Smooth muscle cell (in vitro differentiated cells): ENCODE measurements at regions not wholly inside any gene's neighbourhood (a gene's known extent, or its start where the extent isn't known, plus 50 kb on each side); places are given as distances from the start of the nearest gene placed in this dataset.

ENCODE experiments used
- DNase-seq: peaks from one replicate; lab custom pipeline; 2025; ENCODE audit not compliant: unreplicated experiment; lab: John Stamatoyannopoulos, UW
- H2AFZ ChIP-seq: fragments of 200-600 bp; sonication (generic); 2 replicates; pipeline ENCODE4 v1.6.0; 2016; ENCODE audit warnings: antibody characterized with exemption, low read depth, mild to moderate bottlenecking
- H3F3A ChIP-seq: fragments of 200-600 bp; sonication (generic); 2 replicates; pipeline ENCODE4 v1.6.0; 2017; ENCODE audit warnings: antibody characterized with exemption, low read depth
- H3K27ac ChIP-seq: fragments of 200-600 bp; sonication (generic); 2 replicates; pipeline ENCODE4 v1.5.1; 2016; ENCODE audit warnings: low read depth, mild to moderate bottlenecking
- H3K27me3 ChIP-seq: fragments of 200-600 bp; sonication (generic); 2 replicates; pipeline ENCODE4 v1.6.1; 2016; ENCODE audit warnings: low read depth, mild to moderate bottlenecking
- H3K36me3 ChIP-seq: fragments of 200-600 bp; sonication (generic); 2 replicates; pipeline ENCODE4 v1.5.1; 2016; ENCODE audit warnings: low read depth
- H3K4me1 ChIP-seq: fragments of 200-600 bp; sonication (generic); 2 replicates; pipeline ENCODE4 v1.5.1; 2016; ENCODE audit warnings: low read depth
- H3K4me2 ChIP-seq: fragments of 200-600 bp; sonication (generic); 2 replicates; pipeline ENCODE4 v1.6.0; 2016; ENCODE audit warnings: mild to moderate bottlenecking
- H3K4me3 ChIP-seq: fragments of 200-600 bp; sonication (generic); 2 replicates; pipeline ENCODE4 v1.5.1; 2016; ENCODE audit warnings: mild to moderate bottlenecking
- H3K79me2 ChIP-seq: fragments of 200-600 bp; sonication (generic); 2 replicates; pipeline ENCODE4 v1.6.0; 2016; ENCODE audit warnings: low read depth, mild to moderate bottlenecking
- H3K9ac ChIP-seq: fragments of 200-600 bp; sonication (generic); 2 replicates; pipeline ENCODE4 v1.6.0; 2016; ENCODE audit warnings: low read depth
- H3K9me3 ChIP-seq: fragments of 200-600 bp; sonication (generic); replicated peaks from 2 replicates; pipeline ENCODE4 v1.5.1; 2016; ENCODE audit warnings: low read depth
- H4K20me1 ChIP-seq: fragments of 200-600 bp; sonication (generic); 2 replicates; pipeline ENCODE4 v1.6.0; 2016; ENCODE audit warnings: low read depth
- CTCF ChIP-seq: fragments of 200-600 bp; sonication (generic); IDR thresholded peaks from 2 replicates; pipeline ENCODE4 v1.5.1; 2017; ENCODE audit warnings: borderline replicate concordance, mild to moderate bottlenecking, antibody characterized with exemption; ENCODE audit not compliant: insufficient read depth, poor library complexity, severe bottlenecking
- WGBS: methylation state at CpG from one replicate; pipeline ENCODE4 v1.1.7; 2016; ENCODE audit warnings: low lambda C conversion rate; 5-methylcytosine and 5-hydroxymethylcytosine counted together

- no peak overlapping the region for H3K4me3 ChIP-seq
- no peak overlapping the region for H3K9ac ChIP-seq
- H3K9me3 ChIP-seq = no peaks in the 10 kb centered on the region
- H3K79me2 ChIP-seq = no peaks in the 10 kb centered on the region
- no peak overlapping the region for H2AFZ ChIP-seq
- no peak for TF ChIP-seq CTCF
- no peaks in the 10 kb centered on the region for H4K20me1 ChIP-seq
- peaks cover 18% of the 10 kb centered on the region for H3F3A ChIP-seq
- DNase-seq = no peak
- H3K4me1 ChIP-seq = peaks cover 17% of the 10 kb centered on the region
- H3K27ac ChIP-seq = peak overlapping the region; percentile 67
- H3K27me3 ChIP-seq = no peaks in the 10 kb centered on the region
- no peaks in the 10 kb centered on the region for H3K36me3 ChIP-seq
- peak overlapping the region; percentile 65 for H3K4me2 ChIP-seq
- whole genome bisulfite sequencing = 21% methylated on average over 5 of the region's 5 CpGs
Observed at GRCh38 chr5:135705141-135705631, 126.4 kb upstream of the CXCL14 start.

- Histone ChIP-seq H2AFZ (no peak overlapping the region), H3K9ac (no peak overlapping the region), H3K4me3 (no peak overlapping the region), H3K36me3 (no peaks in the 10 kb centered on the region), H4K20me1 (no peaks in the 10 kb centered on the region), H3K4me2 (peak overlapping the region; percentile 65), H3K9me3 (no peaks in the 10 kb centered on the region), H3F3A (peaks cover 13% of the 10 kb centered on the region), H3K4me1 (peaks cover 12% of the 10 kb centered on the region), H3K27me3 (no peaks in the 10 kb centered on the region), H3K27ac (peak overlapping the region; percentile 67), H3K79me2 (no peaks in the 10 kb centered on the region)
- no peak for TF ChIP-seq CTCF
- no peak for DNase-seq
- 55% methylated on average over 2 of the region's 2 CpGs for WGBS
Observed at GRCh38 chr5:135704616-135705015, 125.8 kb upstream of the CXCL14 start.

- no peak for DNase-seq
- no peaks in the 10 kb centered on the region for H3K27me3 ChIP-seq
- no peak overlapping the region for H3K4me3 ChIP-seq
- no peaks in the 10 kb centered on the region for H3K9me3 ChIP-seq
- no peaks in the 10 kb centered on the region for H3K36me3 ChIP-seq
- H4K20me1 ChIP-seq = no peaks in the 10 kb centered on the region
- 69% methylated on average over 4 of the region's 4 CpGs for WGBS
- H2AFZ ChIP-seq = no peak overlapping the region
- no peak overlapping the region for H3K9ac ChIP-seq
- H3K4me2 ChIP-seq = no peak overlapping the region
- TF ChIP-seq CTCF = no peak
- H3K27ac ChIP-seq = no peak overlapping the region
- H3F3A ChIP-seq = peaks cover 9% of the 10 kb centered on the region
- H3K79me2 ChIP-seq = no peaks in the 10 kb centered on the region
- peaks cover 12% of the 10 kb centered on the region for H3K4me1 ChIP-seq
Observed at GRCh38 chr5:135703016-135703550, 124.3 kb upstream of the CXCL14 start.

GRCh38 chr5:135702191-135702590 is 123.4 kb upstream of the CXCL14 start:
- no peak overlapping the region for H3K4me3 ChIP-seq
- no peak for TF ChIP-seq CTCF
- no peak overlapping the region for H3K27ac ChIP-seq
- DNase-seq = no peak
- 98% methylated on average over 6 of the region's 6 CpGs for WGBS
- H3F3A ChIP-seq = peaks cover 9% of the 10 kb centered on the region
- H3K36me3 ChIP-seq = no peaks in the 10 kb centered on the region
- H2AFZ ChIP-seq = no peak overlapping the region
- no peaks in the 10 kb centered on the region for H4K20me1 ChIP-seq
- no peaks in the 10 kb centered on the region for H3K79me2 ChIP-seq
- H3K27me3 ChIP-seq = no peaks in the 10 kb centered on the region
- no peaks in the 10 kb centered on the region for H3K9me3 ChIP-seq
- no peak overlapping the region for H3K9ac ChIP-seq
- H3K4me2 ChIP-seq = no peak overlapping the region
- H3K4me1 ChIP-seq = peaks cover 12% of the 10 kb centered on the region
